ENCODE measurements at regions not wholly inside any gene's neighbourhood (a gene's known extent, or its start where the extent isn't known, plus 50 kb on each side); places are given as distances from the start of the nearest gene placed in this dataset.
A peak's percentile ranks its signal among the peaks of the same experiment; 100 is the strongest.

DNA sequence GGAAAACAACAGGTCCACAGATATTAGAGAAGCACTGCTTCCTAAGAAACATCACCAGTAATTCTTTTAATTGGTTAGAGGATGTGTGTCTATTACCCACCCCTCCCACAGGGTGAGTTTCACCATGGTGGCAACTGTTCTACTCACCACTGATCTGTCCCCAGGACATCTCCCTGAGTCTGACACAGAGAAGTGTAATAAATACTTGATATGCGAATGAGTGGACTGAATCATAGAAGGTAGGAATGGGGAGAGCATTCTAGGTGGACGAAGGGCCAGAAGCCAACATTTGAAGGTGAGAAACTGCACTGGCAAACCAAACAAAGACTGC is 452.7 kb upstream of the PROK2 start:
- no peak for DNase-seq

DNA sequence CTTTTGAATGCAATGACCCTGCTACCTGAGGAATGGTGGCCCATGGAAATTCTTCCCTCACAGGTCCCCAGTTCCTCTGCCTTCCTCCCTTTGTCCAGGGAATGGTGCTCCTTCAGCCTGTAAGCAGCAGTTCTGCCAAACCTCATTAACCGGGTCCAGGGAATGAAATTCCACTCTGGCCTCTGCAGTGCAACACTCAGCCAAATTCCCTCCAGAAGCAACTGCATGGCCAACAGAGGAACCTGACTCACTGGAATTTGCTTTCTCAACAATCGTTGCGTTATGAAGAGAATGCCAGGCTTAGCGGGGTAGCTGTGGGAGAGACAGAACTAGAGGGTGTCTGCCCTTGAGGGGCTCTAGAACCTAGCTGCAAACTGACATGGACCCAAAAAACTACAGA is 449.4 kb upstream of the PROK2 start:
- peak in 2 of 3 donors; percentile 49 to 81 for DNase-seq

DNA sequence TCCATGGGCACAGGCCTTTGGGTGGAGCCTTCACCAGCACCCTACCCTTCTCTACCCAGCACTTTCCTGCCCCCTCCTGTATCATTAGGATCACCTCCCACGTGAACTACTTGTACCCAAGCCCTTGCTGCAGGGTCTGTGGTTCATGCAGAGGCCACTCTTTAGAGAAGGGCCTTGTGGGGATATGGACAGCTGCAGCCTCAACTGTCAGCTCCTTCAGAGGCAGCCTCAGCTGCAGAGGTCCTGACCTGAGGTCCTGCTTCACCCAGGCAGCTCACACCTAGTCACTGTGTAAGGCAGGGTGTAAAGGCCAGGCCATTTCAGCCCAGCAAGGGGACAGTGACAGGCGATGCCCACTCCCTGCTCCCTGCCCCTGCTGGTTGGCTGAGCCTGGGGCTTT is 448.6 kb upstream of the PROK2 start:
- DNase-seq, result no peak

DNA sequence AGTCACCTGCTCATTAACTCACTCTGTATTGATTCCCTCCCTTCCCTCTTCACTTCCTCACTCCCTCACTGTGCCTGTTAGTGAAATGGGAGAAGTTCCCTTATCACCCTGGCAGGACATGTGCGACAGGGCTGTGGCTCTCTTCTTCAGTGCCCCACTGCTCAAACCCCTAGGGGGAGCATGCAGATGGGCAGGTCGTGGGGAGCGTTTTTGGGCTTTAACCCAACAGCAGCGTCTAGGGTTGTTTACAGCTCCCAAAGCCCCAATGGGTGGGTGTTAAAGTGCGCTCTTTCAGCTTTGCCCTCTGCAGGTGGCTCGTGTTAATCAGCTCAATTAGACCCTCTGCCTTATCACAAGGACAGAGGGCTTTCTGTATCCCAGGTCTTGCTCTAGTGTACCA is 447.8 kb upstream of the PROK2 start:
- no peak for DNase-seq

DNA sequence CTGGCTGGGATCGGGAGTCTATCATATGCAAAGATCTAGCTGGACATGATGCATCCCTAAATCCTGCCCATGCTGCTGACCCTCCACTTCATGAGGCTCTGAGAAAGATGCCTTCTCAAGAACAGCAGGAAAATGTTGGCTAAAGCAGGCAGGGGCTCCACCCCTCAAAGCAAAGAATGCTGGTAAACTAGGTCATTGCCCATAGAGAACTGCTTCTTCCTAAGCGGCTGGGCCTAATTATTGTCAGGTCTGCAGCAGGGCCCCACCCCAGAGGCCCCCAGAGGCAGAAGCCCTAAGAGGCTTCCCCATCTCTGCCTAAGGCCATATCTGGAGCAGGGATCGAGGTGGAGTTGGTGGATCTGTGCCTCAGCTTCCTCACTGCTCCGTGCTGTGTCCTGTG is 447.4 kb upstream of the PROK2 start:
- DNase-seq, result no peak

DNA sequence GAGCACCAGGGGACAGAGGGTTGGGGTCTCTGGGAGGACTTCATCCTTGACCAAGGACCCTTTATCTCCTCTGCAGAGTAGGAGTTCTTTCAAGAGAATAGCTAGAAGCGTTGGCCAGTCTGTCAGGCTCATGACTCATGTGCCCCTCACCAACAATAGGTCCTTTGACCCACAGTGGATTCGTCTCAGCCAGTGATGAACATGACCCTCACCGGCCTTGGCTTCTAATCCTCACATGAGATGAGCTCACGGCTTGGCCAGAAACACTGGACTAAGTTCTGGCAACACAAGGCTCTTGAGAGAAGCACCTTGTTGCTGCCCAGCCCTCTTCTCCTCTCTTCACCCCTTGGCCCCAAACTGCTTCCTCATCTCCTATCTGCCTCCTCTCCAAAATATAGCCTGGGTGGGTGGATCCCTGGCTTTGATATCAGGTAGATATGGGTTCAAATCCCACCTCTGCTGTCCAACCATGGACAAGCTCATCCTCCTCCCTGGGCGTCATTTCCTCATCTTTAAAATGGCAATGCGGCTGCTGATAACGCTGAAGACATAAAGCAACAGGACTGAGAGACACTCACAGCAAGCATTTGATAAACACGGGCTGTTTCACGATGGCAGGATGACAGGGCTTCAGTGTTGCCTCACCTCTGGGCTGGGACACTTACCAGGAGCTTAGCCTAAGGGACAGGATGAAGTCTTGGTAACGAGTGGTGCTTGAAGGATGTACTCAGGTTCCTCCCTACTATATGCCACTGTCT is 446.7 kb upstream of the PROK2 start:
- no peak for DNase-seq

DNA sequence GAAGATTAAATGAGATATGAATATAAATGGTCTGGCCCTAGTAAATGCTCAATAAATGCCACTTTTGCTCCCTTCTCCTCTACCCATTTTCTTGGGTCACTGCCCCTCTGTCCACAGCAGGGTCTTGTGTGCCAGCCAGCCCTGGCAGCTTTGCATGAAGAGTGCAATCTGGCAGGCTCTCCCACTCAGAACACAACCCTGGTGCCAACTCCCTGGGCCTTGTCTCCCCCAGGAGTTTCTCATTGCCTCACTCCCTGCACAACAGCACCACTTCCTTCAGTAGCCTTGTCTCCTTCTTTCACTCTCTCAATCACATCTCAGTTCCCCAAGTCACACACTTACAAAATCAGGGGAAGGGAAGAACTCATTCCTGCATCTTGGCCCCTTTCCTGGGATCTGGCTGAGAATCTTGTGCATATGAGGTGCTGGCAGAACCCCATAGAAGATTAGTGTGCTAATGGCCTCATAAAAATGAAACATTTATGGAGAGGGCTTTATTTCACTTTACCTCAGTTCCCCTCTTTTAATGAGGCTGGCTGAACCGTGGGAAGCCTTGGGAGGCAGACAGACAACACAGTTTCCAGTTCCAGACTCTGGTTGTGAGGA is 445.9 kb upstream of the PROK2 start:
- no peak for DNase-seq

DNA sequence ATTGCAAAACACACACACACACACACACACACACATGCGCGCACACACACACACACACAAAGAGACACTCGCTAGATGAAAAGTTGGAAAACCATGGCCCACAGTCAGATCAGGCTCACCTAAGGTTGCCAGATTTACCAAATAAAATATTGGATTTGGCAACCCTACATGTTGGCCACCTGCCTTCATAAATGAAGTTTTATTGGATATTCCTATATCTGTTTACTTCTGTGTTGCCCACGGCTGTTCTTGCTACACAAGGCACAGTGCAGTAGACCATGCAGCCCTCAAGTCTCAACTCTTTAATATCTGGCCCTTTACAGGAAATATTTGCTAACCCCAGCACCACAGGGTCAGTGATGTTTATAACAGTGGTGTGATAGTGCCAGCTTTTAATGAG is 445.0 kb upstream of the PROK2 start:
- DNase-seq, result no peak

DNA sequence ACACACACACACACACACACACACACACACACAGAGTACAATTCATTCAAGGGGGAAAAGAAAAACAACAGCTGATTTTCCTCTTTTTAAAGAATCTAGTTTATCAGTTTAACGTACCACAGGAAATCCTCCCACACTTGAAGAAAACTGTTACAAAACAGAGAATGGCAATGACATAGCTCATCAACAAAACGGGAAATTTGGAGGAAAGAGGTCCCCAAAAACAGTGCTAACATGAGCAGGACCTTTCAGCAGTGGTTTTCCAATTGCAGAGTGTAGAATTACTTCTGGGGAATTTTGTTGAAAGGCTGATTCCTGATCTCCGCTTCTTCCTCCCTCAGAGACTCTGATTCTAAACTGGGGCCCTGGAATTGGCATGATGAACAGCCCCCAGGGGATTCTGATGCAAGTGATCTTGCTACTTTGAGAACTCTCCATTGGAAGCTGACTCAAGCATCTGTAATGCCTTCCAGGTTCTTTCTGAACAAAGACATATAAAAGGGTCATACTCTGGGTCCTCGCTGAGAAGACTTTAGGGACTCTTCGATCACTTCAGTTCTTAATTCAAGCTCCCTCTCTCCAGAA is 442.6 kb upstream of the PROK2 start:
- DNase-seq, result no peak

DNA sequence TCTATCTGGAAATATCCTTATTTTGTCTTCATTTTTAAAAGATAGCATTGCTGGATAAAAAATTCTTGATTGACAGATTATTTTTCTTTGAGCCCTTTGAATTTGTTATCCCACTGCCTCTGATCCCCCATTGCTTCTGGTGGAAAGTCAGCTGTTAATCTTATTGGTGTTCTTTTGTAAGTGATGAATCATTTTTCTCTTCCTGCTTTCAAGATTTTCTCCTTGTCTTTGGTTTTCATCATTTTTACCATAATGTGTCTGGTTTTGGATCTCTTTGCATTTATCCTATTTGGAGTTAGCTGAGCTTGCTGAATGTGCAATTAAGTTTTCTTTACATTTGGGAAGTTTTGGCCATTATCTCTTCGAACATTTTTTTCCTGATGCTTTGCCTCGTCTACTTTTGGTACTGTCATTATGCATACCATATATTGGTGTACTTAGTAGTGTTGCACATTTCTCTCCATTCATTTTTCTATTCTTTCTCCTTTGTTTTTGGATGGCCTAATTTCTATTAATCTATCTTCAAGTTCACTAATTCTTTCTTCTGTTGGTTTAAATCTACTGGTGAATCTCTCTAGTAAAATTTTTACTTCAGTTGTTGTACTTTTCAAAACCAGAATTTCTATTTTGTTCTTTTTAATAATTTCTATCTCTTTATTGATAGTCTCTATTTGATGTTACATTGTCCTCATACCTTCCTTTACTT is 440.0 kb upstream of the PROK2 start:
- DNase-seq, result no peak

DNA sequence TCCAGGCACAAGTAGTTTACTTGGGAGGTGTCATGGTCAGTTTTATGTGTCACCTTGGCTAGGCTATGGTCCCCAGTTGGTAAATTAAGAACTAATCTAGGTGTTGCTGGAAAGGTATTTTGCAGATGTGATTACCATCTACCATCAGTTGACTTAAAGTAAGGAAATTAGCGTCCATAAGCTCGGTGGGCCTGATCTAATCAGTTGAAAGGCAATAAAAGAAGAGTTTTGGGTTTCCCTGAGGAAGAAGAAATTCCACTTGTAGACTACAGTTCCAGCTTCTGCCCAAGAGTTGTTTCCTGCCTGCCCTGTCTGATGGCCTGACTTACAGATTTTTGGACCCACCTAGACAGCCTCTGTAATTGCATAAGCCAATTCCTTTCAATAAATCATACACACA is 438.7 kb upstream of the PROK2 start:
- DNase-seq, result no peak

DNA sequence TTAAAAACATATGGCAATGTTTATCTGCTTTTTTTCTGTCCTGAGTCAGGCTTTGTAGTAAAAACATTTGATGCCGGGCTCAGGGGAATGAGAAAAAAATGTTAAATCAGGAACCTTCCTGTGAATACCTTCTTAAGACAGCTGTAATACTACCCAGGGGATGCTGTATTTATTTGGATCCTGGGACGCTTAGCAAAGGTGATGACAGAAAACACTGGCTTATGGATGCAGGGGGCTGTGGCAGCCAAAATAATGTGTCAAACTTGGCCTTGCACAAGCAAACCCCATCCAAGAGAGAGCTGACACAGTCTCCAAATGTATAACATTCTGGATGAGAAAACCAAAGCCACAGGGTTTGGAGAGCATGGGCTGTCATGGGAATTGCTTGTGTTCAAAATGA is 438.2 kb upstream of the PROK2 start:
- DNase-seq, result peak; percentile 83 to 95 (median 90)

DNA sequence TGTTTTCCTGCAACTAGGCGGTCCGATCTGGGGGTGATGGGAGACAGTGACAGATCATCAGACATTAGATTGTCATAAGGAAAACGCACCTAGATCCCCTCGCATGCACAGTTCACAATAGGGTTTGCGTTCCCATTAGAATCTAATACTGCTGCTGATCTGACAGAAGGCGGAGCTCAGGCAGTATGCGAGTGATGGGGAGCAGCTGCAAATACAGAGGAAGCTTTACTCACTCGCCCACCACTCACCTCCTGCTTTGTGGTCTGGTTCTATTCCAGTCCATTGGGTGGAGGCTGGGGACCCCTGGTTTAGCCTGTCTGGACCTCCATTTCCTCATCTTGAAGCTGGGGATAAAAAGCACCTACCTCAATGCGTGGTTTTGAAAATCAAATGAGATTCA is 437.5 kb upstream of the PROK2 start:
- no peak for DNase-seq

DNA sequence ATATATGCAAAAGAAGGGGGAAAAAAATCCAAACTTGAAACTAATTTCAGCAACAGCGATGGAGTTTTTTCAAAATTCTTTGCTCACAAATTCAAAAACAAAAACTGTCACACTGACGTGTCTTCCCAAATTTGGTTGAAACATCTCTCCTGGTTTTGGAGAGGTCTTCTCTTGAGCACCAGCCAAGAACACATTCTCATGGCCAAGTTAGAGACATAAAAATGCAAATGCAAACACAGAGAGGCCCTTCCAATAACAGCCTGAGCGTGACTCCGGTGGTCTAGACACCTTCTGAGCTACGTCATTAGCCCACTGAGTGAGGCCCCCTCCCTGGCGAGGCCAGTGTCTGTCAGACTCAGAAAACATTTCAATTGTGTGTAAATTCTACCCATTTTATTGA is 436.0 kb upstream of the PROK2 start:
- peak in 1 of 3 donors; percentile 49 for DNase-seq

DNA sequence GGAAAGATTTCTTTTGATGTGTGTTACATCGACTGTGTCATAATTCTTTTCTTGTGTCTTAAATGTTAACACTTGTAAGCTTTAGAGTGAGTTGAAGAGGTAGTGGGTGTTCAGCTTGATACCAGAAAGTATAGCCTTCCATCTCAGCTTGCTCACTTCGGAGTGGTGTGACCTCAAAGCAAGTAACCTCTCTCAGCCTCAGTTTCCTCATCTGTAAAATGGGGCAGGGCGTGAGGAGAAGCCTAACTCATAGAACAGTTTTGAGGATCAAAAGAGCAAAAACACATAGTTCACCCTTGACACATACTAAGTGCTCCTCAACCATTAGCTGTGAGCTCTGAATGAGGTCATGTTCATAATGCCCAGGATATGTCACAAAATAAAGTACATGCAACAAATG is 434.8 kb upstream of the PROK2 start:
- DNase-seq, result no peak

DNA sequence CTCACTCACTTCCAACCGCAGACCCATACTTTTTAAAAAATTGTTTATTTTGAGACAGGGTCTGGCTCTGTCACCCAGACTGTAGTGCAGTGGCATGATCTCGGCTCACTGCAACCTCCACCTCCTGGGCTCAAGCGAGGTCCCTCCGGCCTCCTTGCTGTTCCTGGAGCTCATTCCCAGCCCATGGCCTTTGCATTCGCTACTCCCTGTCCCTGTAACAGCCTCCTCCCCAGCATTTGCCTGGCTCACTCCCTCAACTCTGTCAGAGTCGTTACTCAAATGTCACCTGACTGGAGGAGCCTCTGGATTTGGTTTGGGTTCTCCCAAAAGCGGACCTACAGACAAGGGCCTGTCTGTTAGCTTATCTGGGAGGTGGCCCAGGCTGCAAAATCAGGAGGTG is 432.6 kb upstream of the PROK2 start:
- DNase-seq, result no peak

DNA sequence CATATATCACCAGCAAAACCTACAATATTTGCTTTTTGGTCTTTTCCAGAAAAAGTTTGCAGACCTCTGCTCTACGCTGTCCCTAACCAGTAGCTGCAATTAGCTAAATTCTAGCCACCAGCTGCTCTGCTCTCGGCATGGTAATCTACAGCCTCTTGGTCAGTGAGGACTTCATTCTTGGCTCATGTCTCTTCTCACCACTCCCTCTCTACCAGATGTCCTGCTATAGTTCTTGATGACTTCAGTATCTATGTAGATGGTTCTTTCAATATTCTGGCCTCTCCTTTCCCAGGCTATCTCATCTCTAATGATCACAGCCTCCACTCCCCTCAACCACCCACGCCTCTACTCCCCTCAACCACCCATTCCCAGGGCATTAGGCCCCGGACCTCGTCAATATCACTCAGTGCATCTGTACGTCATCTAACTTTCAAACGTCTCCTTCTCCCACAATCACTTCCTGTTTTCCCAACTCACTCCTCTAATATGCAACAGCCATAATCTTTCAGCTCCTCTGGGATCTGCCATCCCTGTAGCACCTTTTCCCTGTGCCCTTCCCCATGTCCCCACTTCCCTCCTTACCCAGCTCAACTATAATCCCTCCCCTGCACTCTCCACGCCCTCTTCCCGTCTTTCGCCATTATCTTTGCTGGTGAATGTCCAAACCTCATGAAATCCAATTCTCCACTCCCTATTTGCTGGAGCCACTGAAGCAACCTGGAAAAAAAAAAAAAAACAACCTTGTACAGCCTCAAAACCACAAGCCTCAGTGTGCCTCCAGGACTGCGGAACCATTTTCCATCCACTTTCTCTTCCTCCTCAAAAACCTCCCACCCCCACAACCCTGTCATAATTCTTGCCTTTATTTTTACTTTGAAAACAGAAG is 429.4 kb upstream of the PROK2 start:
- no peak for DNase-seq

DNA sequence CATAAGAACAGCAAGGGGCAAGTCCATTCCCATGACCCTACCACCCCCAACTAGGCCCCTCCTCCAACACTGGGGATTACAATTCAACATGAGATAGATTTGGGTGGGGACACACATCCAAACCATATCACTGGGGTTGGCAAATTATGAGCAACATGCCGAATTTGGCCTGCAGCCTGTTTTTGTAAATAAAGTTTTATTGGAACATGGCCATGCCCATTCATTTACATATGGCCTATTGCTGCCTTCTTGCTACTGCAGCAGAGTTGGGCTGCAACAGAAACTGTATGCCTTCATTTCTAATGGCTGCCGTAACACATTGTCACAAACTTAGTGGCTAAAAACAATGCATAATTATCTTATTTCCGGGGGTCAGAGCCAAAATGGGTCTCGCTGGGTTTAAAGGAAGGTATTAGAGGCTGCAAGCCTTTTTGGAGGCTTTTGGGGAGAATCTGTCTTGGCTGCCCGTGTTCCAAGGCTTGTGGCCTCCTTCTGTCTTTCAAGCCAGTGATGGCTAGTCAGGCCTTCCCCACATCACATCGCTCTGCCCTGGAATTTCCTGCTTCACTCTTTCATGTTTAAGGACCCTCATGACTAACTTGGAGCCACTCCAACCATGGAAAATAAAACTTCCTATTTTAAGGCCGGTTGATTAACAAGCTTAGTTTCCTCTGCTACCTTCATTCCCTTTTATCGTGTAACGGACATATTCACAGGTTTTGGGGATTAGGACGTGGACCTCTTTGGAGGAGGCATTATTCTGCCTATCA is 428.5 kb upstream of the PROK2 start:
- no peak for DNase-seq

DNA sequence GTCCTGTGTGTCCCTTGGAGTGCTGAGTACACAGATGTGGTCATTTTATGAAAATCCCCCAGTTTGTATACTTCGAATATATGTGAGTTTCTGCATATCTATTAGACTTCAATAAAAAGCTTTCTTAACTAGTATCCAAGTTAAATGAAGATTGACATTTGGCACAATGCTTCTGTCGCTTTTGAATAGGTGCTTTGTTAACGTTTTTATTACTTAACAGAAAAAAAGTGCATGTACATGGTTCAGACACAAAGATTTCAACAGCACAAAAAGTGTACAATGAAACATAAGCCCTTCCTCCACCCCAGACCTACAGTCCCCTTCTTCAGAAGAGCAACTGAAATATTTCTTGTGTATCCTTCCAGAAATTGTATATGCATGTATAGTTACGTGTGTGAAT is 427.4 kb upstream of the PROK2 start:
- DNase-seq, result no peak

DNA sequence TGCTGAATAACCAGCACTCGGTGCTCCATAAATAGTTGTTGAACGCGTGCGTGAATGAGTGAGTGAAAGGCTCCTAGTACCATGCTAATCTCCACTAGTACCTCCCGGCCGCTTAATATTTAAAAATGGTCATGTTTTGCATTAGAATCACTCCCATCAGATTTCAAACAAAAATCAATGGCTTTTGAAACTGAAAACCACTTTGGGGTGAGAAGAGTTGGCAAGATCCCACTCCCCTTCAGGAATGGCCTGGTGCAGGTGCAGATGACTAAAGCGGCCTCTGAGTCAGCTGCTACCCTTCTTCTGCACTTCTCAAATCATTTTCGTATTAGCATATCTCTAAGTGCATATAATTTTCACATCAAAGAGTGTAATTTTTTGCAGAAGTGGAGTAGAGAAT is 425.3 kb upstream of the PROK2 start:
- DNase-seq, result no peak

DNA sequence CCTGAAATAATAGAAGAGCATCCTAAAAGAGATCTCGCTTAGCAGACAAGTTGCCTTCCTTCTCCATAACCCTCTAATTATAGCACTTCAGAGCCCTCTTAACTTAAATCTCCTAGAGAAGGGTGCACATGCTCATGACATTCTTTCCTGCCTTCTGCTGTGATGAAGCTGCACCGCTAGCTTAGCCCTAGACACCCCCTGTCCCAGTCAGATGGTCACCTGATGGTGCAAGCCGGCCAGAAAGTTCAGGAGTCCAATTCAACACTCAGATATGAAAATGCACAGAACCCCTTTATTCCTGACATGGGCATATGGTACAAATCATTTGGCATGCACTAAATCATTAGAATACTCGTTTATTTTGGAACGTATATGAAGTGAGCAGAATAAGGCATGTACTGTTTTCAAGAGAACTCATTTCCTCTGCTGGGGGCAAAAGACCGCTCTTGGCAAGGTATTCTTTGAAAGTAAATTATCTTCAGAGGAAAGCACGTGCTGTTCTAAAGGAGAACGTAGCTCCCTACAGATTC is 420.4 kb upstream of the PROK2 start:
- DNase-seq, result no peak

Data from muscle of back (tissue), 3 donors.